H9 (cell line): ENCODE measurements at regions not wholly inside any gene's neighbourhood (a gene's known extent, or its start where the extent isn't known, plus 50 kb on each side); places are given as distances from the start of the nearest gene placed in this dataset.

Experiments used
- DNase-seq: peaks from one replicate; pipeline ENCODE4 v3.0.0-alpha.2; 2017
- H2AFZ ChIP-seq: one replicate; pipeline ENCODE4 v1.6.1; 2013; ENCODE audit warnings: mild to moderate bottlenecking, low read length, control low read depth, moderate library complexity
- H2AK5ac ChIP-seq: 2 replicates; pipeline ENCODE4 v1.6.1; 2013; ENCODE audit warnings: low read length, control low read depth, mixed read lengths; ENCODE audit not compliant: insufficient read length
- H2BK120ac ChIP-seq: one replicate; pipeline ENCODE4 v1.6.1; 2013; ENCODE audit warnings: low read depth, mild to moderate bottlenecking, low read length, control low read depth, inconsistent platforms; ENCODE audit not compliant: poor library complexity, severe bottlenecking
- H2BK12ac ChIP-seq: 2 replicates; pipeline ENCODE4 v1.6.1; 2013; ENCODE audit warnings: low read length, control low read depth, mixed read lengths, low read depth; ENCODE audit not compliant: insufficient read length
- H2BK15ac ChIP-seq: 2 replicates; pipeline ENCODE4 v1.6.1; 2013; ENCODE audit warnings: low read depth, low read length, control low read depth
- H2BK20ac ChIP-seq: one replicate; pipeline ENCODE4 v1.6.1; 2013; ENCODE audit warnings: low read depth, mild to moderate bottlenecking, low read length, control low read depth, inconsistent platforms; ENCODE audit not compliant: poor library complexity, severe bottlenecking
- H2BK5ac ChIP-seq: 2 replicates; pipeline ENCODE4 v1.6.1; 2013; ENCODE audit warnings: low read length, control low read depth, mixed read lengths; ENCODE audit not compliant: insufficient read length
- H3K14ac ChIP-seq: 2 replicates; pipeline ENCODE4 v1.6.1; 2013; ENCODE audit warnings: low read length, control low read depth; ENCODE audit not compliant: insufficient read depth
- H3K18ac ChIP-seq: 2 replicates; pipeline ENCODE4 v1.6.1; 2013; ENCODE audit warnings: low read depth, mild to moderate bottlenecking, mixed read lengths, low read length, control low read depth; ENCODE audit not compliant: insufficient read length
- H3K23ac ChIP-seq: 2 replicates; pipeline ENCODE4 v1.6.1; 2013; ENCODE audit warnings: low read length, control low read depth, mixed read lengths, low read depth; ENCODE audit not compliant: insufficient read length
- H3K23me2 ChIP-seq: 2 replicates; pipeline ENCODE4 v1.6.1; 2013; ENCODE audit warnings: low read depth, mild to moderate bottlenecking, mixed read lengths, low read length, control low read depth; ENCODE audit not compliant: insufficient read length, poor library complexity, severe bottlenecking
- H3K27ac ChIP-seq: 2 replicates; pipeline ENCODE4 v1.5.1; 2013; ENCODE audit warnings: low read length, control low read depth, mixed read lengths, low read depth; ENCODE audit not compliant: insufficient read length
- H3K27me3 ChIP-seq: 2 replicates; pipeline ENCODE4 v1.6.1; 2013; ENCODE audit warnings: low read length, control low read depth, inconsistent platforms; ENCODE audit not compliant: insufficient read depth
- H3K4ac ChIP-seq: 2 replicates; pipeline ENCODE4 v1.6.1; 2013; ENCODE audit warnings: low read depth, mild to moderate bottlenecking, control low read depth, inconsistent platforms, low read length, moderate library complexity
- H3K4me1 ChIP-seq: 2 replicates; pipeline ENCODE4 v1.6.1; 2013; ENCODE audit warnings: low read length, control low read depth, inconsistent platforms; ENCODE audit not compliant: insufficient read depth
- H3K4me2 ChIP-seq: 2 replicates; pipeline ENCODE4 v1.6.1; 2013; ENCODE audit warnings: low read length, control low read depth, mixed read lengths; ENCODE audit not compliant: insufficient read length, insufficient read depth
- H3K56ac ChIP-seq: 2 replicates; pipeline ENCODE4 v1.6.1; 2013; ENCODE audit warnings: low read depth, mild to moderate bottlenecking, mixed read lengths, low read length, control low read depth; ENCODE audit not compliant: insufficient read length
- H3K79me1 ChIP-seq: 2 replicates; pipeline ENCODE4 v1.6.1; 2013; ENCODE audit warnings: low read depth, mild to moderate bottlenecking, moderate library complexity, low read length, control low read depth, inconsistent platforms; ENCODE audit not compliant: insufficient read depth, poor library complexity, severe bottlenecking
- H3K79me2 ChIP-seq: 2 replicates; pipeline ENCODE4 v1.6.1; 2013; ENCODE audit warnings: low read length, control low read depth, inconsistent platforms; ENCODE audit not compliant: insufficient read depth
- H3K9ac ChIP-seq: 2 replicates; pipeline ENCODE4 v1.6.1; 2013; ENCODE audit warnings: low read length, control low read depth, mixed read lengths; ENCODE audit not compliant: insufficient read length; ENCODE audit errors: extremely low read depth
- H3K9me3 ChIP-seq: one replicate; pipeline ENCODE4 v1.6.1; 2013; ENCODE audit warnings: low read depth, low read length, inconsistent platforms; ENCODE audit not compliant: control insufficient read depth
- H3T11ph ChIP-seq: one replicate; pipeline ENCODE4 v1.6.1; 2013; ENCODE audit warnings: mild to moderate bottlenecking, low read length, control low read depth, inconsistent platforms
- H4K20me1 ChIP-seq: one replicate; pipeline ENCODE4 v1.6.1; 2013; ENCODE audit not compliant: control insufficient read depth, insufficient read length, insufficient read depth
- H4K5ac ChIP-seq: 2 replicates; pipeline ENCODE4 v1.6.1; 2013; ENCODE audit warnings: low read depth, mild to moderate bottlenecking, mixed read lengths, low read length, control low read depth; ENCODE audit not compliant: insufficient read length
- H4K8ac ChIP-seq: replicated peaks from 2 replicates; pipeline ENCODE4 v1.6.1; 2013; ENCODE audit warnings: low read length, control low read depth, mixed read lengths, low read depth; ENCODE audit not compliant: insufficient read length
- H4K91ac ChIP-seq: 2 replicates; pipeline ENCODE4 v1.6.1; 2013; ENCODE audit warnings: low read depth, mild to moderate bottlenecking, moderate library complexity, mixed read lengths, low read length, control low read depth; ENCODE audit not compliant: insufficient read length
- H3K27ac Mint-ChIP-seq, 3 experiments: 2 replicates in 2 of 3; 3 replicates in 1 of 3; pipeline ENCODE4 v1.8.0; 2020 to 2021; ENCODE audit warnings: mixed read lengths in 3 of 3, mild to moderate bottlenecking in 1 of 3, moderate library complexity in 1 of 3
- H3K27me3 Mint-ChIP-seq: 2 replicates; pipeline ENCODE4 v1.8.0; 2021; ENCODE audit warnings: low read depth, mild to moderate bottlenecking, moderate library complexity, mixed read lengths
- H3K36me3 Mint-ChIP-seq, 3 experiments: 2 replicates in 2 of 3; 3 replicates in 1 of 3; pipeline ENCODE4 v1.8.0; 2020 to 2021; ENCODE audit warnings: low read depth in 3 of 3, mixed read lengths in 3 of 3; ENCODE audit not compliant: insufficient read depth in 1 of 3
- H3K4me1 Mint-ChIP-seq, 2 experiments: 2 replicates each; pipeline ENCODE4 v1.8.0; 2020; ENCODE audit warnings: mixed read lengths in 2 of 2
- H3K4me3 Mint-ChIP-seq, 2 experiments: 2 replicates in 1 of 2; 3 replicates in 1 of 2; pipeline ENCODE4 v1.8.0; 2020 to 2021; ENCODE audit warnings: mild to moderate bottlenecking in 2 of 2, mixed read lengths in 2 of 2, moderate library complexity in 1 of 2
- H3K9me3 Mint-ChIP-seq, 2 experiments: 2 replicates in 1 of 2; 3 replicates in 1 of 2; pipeline ENCODE4 v1.8.0; 2020; ENCODE audit warnings: mild to moderate bottlenecking in 2 of 2, mixed read lengths in 2 of 2, moderate library complexity in 1 of 2
- CTCF ChIP-seq: fragments of 200-600 bp; sonication (generic); conservative IDR thresholded peaks from 3 replicates; pipeline ENCODE4 v1.8.0; 2021; ENCODE audit warnings: antibody characterized with exemption, mild to moderate bottlenecking
- WGBS: extraction: QIAGEN DNeasy Blood & Tissue Kit; methylation state at CpG from one replicate; pipeline ENCODE4 v1.1.7; 2013; ENCODE audit warnings: missing lambda C conversion rate, low lambda C conversion rate, mixed read lengths; ENCODE audit not compliant: insufficient read length; ENCODE audit errors: extremely low coverage; 5-methylcytosine and 5-hydroxymethylcytosine counted together

- no peak overlapping the region for H2BK120ac ChIP-seq
- H4K20me1 ChIP-seq = no peaks in the 10 kb centered on the region
- H3K56ac ChIP-seq = no peak overlapping the region
- H2BK5ac ChIP-seq = no peak overlapping the region
- H3K9me3 ChIP-seq = no peaks in the 10 kb centered on the region
- TF ChIP-seq CTCF = no peak
- H3K27ac Mint-ChIP-seq = no peak overlapping the region
- H3K23me2 ChIP-seq = no peaks in the 10 kb centered on the region
- H3K4me1 ChIP-seq = no peaks in the 10 kb centered on the region
- H4K8ac ChIP-seq = no peak overlapping the region
- no peaks in the 10 kb centered on the region for H3K9me3 Mint-ChIP-seq
- H2BK20ac ChIP-seq = no peak overlapping the region
- no peak overlapping the region for H3K4ac ChIP-seq
- no peak for DNase-seq
- H3K4me2 ChIP-seq = no peak overlapping the region
- no peak overlapping the region for H2BK12ac ChIP-seq
- no peak overlapping the region for H4K5ac ChIP-seq
- H3K4me3 Mint-ChIP-seq = no peak overlapping the region
- no peaks in the 10 kb centered on the region for H3K79me2 ChIP-seq
- no peak overlapping the region for H3K27ac ChIP-seq
- H3K23ac ChIP-seq = no peak overlapping the region
- no peaks in the 10 kb centered on the region for H3K27me3 ChIP-seq
- H2BK15ac ChIP-seq = no peak overlapping the region
- no peak overlapping the region for H3T11ph ChIP-seq
- no peak overlapping the region for H3K18ac ChIP-seq
- H3K9ac ChIP-seq = no peak overlapping the region
- no peaks in the 10 kb centered on the region for H3K36me3 Mint-ChIP-seq
- no peak overlapping the region for H2AFZ ChIP-seq
- no peaks in the 10 kb centered on the region for H3K4me1 Mint-ChIP-seq
- H3K14ac ChIP-seq = no peak overlapping the region
- no peaks in the 10 kb centered on the region for H3K79me1 ChIP-seq
- H4K91ac ChIP-seq = no peak overlapping the region
- no peaks in the 10 kb centered on the region; the same call in 1 of the 2 replicates for H3K27me3 Mint-ChIP-seq
- no CpG with 5 or more reads among the region's 2 CpGs for WGBS
- no peak overlapping the region for H2AK5ac ChIP-seq
Measured at GRCh38 chr1:189673217-189673616, 804.4 kb downstream of the BRINP3 start.
